ENCODE measurements at regions not wholly inside any gene's neighbourhood (a gene's known extent, or its start where the extent isn't known, plus 50 kb on each side); places are given as distances from the start of the nearest gene placed in this dataset.

DNA sequence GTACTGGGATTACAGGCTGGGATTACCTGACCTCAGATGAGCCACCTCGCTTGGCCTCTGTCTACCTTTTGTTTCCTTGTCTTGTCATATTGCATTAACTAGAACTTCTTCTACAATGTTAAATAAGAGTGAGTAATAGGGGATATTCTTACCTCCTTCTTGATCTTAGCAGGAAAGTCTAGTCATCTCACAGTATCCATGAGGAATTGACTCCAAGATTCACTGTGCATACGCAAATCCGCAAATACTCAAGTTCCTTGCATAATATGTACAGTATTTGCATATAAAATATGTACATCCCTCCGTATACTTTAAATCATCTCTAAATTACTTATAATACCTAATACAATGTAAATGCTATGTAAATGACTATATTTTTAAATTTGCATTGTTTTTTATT, 78.3 kb downstream of the POLR1D start (continued):
- TF ChIP-seq, protein P1, sequence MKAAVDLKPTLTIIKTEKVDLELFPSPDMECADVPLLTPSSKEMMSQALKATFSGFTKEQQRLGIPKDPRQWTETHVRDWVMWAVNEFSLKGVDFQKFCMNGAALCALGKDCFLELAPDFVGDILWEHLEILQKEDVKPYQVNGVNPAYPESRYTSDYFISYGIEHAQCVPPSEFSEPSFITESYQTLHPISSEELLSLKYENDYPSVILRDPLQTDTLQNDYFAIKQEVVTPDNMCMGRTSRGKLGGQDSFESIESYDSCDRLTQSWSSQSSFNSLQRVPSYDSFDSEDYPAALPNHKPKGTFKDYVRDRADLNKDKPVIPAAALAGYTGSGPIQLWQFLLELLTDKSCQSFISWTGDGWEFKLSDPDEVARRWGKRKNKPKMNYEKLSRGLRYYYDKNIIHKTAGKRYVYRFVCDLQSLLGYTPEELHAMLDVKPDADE (IDR thresholded peaks at IDR 0.05): no peak
- TF ChIP-seq ZNF331 (CRISPR knock-in tag; IDR thresholded peaks at IDR 0.05; ENCODE audit: low read depth): no peak
- TF ChIP-seq CREB1 (CRISPR knock-in tag; IDR thresholded peaks at IDR 0.05; ENCODE audit: low read depth): no peak
- TF ChIP-seq, protein P2, sequence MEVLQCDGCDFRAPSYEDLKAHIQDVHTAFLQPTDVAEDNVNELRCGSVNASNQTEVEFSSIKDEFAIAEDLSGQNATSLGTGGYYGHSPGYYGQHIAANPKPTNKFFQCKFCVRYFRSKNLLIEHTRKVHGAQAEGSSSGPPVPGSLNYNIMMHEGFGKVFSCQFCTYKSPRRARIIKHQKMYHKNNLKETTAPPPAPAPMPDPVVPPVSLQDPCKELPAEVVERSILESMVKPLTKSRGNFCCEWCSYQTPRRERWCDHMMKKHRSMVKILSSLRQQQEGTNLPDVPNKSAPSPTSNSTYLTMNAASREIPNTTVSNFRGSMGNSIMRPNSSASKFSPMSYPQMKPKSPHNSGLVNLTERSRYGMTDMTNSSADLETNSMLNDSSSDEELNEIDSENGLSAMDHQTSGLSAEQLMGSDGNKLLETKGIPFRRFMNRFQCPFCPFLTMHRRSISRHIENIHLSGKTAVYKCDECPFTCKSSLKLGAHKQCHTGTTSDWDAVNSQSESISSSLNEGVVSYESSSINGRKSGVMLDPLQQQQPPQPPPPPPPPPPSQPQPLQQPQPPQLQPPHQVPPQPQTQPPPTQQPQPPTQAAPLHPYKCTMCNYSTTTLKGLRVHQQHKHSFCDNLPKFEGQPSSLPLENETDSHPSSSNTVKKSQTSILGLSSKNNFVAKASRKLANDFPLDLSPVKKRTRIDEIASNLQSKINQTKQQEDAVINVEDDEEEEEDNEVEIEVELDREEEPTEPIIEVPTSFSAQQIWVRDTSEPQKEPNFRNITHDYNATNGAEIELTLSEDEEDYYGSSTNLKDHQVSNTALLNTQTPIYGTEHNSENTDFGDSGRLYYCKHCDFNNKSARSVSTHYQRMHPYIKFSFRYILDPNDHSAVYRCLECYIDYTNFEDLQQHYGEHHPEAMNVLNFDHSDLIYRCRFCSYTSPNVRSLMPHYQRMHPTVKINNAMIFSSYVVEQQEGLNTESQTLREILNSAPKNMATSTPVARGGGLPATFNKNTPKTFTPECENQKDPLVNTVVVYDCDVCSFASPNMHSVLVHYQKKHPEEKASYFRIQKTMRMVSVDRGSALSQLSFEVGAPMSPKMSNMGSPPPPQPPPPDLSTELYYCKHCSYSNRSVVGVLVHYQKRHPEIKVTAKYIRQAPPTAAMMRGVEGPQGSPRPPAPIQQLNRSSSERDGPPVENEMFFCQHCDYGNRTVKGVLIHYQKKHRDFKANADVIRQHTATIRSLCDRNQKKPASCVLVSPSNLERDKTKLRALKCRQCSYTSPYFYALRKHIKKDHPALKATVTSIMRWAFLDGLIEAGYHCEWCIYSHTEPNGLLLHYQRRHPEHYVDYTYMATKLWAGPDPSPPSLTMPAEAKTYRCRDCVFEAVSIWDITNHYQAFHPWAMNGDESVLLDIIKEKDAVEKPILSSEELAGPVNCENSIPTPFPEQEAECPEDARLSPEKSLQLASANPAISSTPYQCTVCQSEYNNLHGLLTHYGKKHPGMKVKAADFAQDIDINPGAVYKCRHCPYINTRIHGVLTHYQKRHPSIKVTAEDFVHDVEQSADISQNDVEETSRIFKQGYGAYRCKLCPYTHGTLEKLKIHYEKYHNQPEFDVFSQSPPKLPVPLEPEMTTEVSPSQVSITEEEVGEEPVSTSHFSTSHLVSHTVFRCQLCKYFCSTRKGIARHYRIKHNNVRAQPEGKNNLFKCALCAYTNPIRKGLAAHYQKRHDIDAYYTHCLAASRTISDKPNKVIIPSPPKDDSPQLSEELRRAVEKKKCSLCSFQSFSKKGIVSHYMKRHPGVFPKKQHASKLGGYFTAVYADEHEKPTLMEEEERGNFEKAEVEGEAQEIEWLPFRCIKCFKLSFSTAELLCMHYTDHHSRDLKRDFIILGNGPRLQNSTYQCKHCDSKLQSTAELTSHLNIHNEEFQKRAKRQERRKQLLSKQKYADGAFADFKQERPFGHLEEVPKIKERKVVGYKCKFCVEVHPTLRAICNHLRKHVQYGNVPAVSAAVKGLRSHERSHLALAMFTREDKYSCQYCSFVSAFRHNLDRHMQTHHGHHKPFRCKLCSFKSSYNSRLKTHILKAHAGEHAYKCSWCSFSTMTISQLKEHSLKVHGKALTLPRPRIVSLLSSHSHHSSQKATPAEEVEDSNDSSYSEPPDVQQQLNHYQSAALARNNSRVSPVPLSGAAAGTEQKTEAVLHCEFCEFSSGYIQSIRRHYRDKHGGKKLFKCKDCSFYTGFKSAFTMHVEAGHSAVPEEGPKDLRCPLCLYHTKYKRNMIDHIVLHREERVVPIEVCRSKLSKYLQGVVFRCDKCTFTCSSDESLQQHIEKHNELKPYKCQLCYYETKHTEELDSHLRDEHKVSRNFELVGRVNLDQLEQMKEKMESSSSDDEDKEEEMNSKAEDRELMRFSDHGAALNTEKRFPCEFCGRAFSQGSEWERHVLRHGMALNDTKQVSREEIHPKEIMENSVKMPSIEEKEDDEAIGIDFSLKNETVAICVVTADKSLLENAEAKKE (CRISPR knock-in tag; IDR thresholded peaks at IDR 0.05): no peak
- no peak for TF ChIP-seq ZNF114 (CRISPR knock-in tag; IDR thresholded peaks at IDR 0.05)
- no peak for TF ChIP-seq POLR2AphosphoS5 (IDR thresholded peaks at IDR 0.05; ENCODE audit: low read depth)
- TF ChIP-seq STAT1 (IDR thresholded peaks at IDR 0.05; ENCODE audit: unreplicated experiment): no peak

GRCh38 chr13:27704681-27705080, 83.0 kb downstream of the POLR1D start:
- no peak for DNase-seq (ENCODE audit: low spot score)
- H3K9me3 Mint-ChIP-seq: peaks cover 31% of the 10 kb centered on the region
- TF ChIP-seq CTCF (conservative IDR thresholded peaks at IDR 0.05; ENCODE audit: low read depth in 2 of 2): no peak
- no peak for TF ChIP-seq NANOG (IDR thresholded peaks at IDR 0.05; ENCODE audit: borderline replicate concordance)

More at GRCh38 chr13:27704681-27705080, 83.0 kb downstream of the POLR1D start:
- no peaks in the 10 kb centered on the region for H3K79me2 ChIP-seq (replicated peaks; ENCODE audit: insufficient read depth)
- no peak overlapping the region for H3K4me3 ChIP-seq
- no peaks in the 10 kb centered on the region for H3K9me2 ChIP-seq (ENCODE audit: insufficient read depth)
- ATAC-seq: no peak
- H3K27ac Mint-ChIP-seq: no peak overlapping the region
- H4K20me1 ChIP-seq (replicated peaks; ENCODE audit: insufficient read depth): no peaks in the 10 kb centered on the region
- no peaks in the 10 kb centered on the region for H3F3A ChIP-seq (replicated peaks; ENCODE audit: low read depth)
- no peak overlapping the region for H3K27ac ChIP-seq (ENCODE audit: low read depth)
- peaks cover 10% of the 10 kb centered on the region for H3K27me3 Mint-ChIP-seq (ENCODE audit: insufficient read depth, low read depth, poor library complexity)
- H2AFZ ChIP-seq: no peak overlapping the region
- no peaks in the 10 kb centered on the region for H3K36me3 ChIP-seq (ENCODE audit: insufficient read depth)
- H3K4me1 ChIP-seq (ENCODE audit: insufficient read depth): peaks cover 13% of the 10 kb centered on the region; the same call in 1 of the 2 replicates
- H3K36me3 Mint-ChIP-seq (ENCODE audit: low read depth): peaks cover 2% of the 10 kb centered on the region; the same call in 2 of the 3 replicates
- H3K4me1 Mint-ChIP-seq: peaks cover 18% of the 10 kb centered on the region
- no peak overlapping the region for H3K4me2 ChIP-seq
- H3K27me3 ChIP-seq (ENCODE audit: insufficient read depth): no peaks in the 10 kb centered on the region
- no peak overlapping the region for H3K4me3 Mint-ChIP-seq
